Parathyroid adenoma (tissue), 2 donors: ENCODE measurements at regions not wholly inside any gene's neighbourhood (a gene's known extent, or its start where the extent isn't known, plus 50 kb on each side); places are given as distances from the start of the nearest gene placed in this dataset.
"Not testable (repeated sequence)": the region's sequence is repeated elsewhere in the genome, so short reads cannot be mapped to it uniquely, and the experiment has no call there.

Experiments used
- H2AFZ ChIP-seq: fragments of 300-600 bp; sonication (generic); one replicate; pipeline ENCODE4 v1.7.0; 2017; ENCODE audit warnings: antibody characterized with exemption, mild to moderate bottlenecking
- H3K27ac ChIP-seq: fragments of 300-600 bp; sonication (generic); one replicate; pipeline ENCODE4 v1.7.0; 2017
- H3K27me3 ChIP-seq: fragments of 300-600 bp; sonication (generic); one replicate; pipeline ENCODE4 v1.7.0; 2017; ENCODE audit warnings: low read length; ENCODE audit not compliant: control insufficient read depth, insufficient read depth
- H3K36me3 ChIP-seq: fragments of 300-600 bp; sonication (generic); one replicate; pipeline ENCODE4 v1.7.0; 2017; ENCODE audit warnings: low read length; ENCODE audit not compliant: control insufficient read depth, insufficient read depth
- H3K4me1 ChIP-seq: fragments of 300-600 bp; sonication (generic); one replicate; pipeline ENCODE4 v1.7.0; 2017; ENCODE audit warnings: control low read depth
- H3K4me2 ChIP-seq: fragments of 300-600 bp; sonication (generic); one replicate; pipeline ENCODE4 v1.7.0; 2017; ENCODE audit warnings: low read length
- H3K4me3 ChIP-seq: fragments of 300-600 bp; sonication (generic); one replicate; pipeline ENCODE4 v1.7.0; 2017; ENCODE audit warnings: low read depth, low read length
- H3K79me2 ChIP-seq: fragments of 300-600 bp; sonication (generic); one replicate; pipeline ENCODE4 v1.7.0; 2017; ENCODE audit warnings: control low read depth
- H3K9ac ChIP-seq: fragments of 300-600 bp; sonication (generic); one replicate; pipeline ENCODE4 v1.7.0; 2017; ENCODE audit warnings: mild to moderate bottlenecking
- H3K9me3 ChIP-seq: fragments of 300-600 bp; sonication (generic); one replicate; pipeline ENCODE4 v1.7.0; 2017; ENCODE audit warnings: low read length; ENCODE audit not compliant: control insufficient read depth
- TF ChIP-seq, protein P1 (sequence below): fragments of 300-600 bp; sonication (generic); IDR thresholded peaks from one replicate; pipeline ENCODE4 v1.7.0; 2017; ENCODE audit warnings: antibody characterized with exemption, mild to moderate bottlenecking
- donor health status: primary hyperparathyroidism.

DNA sequence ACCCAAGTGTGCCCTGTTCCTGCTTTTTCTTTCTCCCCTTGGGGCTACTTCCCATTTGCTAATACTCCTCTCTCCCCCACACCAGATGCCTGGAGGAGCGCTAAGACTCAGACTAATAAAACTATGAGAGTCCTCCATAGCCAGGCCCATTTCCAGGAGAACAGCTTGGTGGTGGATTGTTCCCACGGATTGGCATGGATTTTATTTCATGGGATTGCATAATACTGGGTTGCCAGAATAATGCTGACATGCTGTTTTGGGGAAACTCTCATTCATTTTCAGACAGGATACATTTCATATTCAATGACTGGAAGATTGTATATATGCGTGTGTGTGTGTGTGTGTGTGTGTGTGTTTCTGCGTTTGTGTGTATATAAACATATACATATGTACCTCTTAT lies 447.5 kb upstream of the PITX2 start:
- Histone ChIP-seq H3K27me3 (no peaks in the 10 kb centered on the region), H3K4me1 (no peaks in the 10 kb centered on the region), H3K4me3 (no peak overlapping the region), H3K9me3 (no peaks in the 10 kb centered on the region), H3K4me2 (no peak overlapping the region), H3K36me3 (no peaks in the 10 kb centered on the region), H3K9ac (no peak overlapping the region), H3K27ac (no peak overlapping the region), H3K79me2 (no peaks in the 10 kb centered on the region), H2AFZ (no peak overlapping the region)
- TF ChIP-seq, protein P1, sequence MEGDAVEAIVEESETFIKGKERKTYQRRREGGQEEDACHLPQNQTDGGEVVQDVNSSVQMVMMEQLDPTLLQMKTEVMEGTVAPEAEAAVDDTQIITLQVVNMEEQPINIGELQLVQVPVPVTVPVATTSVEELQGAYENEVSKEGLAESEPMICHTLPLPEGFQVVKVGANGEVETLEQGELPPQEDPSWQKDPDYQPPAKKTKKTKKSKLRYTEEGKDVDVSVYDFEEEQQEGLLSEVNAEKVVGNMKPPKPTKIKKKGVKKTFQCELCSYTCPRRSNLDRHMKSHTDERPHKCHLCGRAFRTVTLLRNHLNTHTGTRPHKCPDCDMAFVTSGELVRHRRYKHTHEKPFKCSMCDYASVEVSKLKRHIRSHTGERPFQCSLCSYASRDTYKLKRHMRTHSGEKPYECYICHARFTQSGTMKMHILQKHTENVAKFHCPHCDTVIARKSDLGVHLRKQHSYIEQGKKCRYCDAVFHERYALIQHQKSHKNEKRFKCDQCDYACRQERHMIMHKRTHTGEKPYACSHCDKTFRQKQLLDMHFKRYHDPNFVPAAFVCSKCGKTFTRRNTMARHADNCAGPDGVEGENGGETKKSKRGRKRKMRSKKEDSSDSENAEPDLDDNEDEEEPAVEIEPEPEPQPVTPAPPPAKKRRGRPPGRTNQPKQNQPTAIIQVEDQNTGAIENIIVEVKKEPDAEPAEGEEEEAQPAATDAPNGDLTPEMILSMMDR = no peak

DNA sequence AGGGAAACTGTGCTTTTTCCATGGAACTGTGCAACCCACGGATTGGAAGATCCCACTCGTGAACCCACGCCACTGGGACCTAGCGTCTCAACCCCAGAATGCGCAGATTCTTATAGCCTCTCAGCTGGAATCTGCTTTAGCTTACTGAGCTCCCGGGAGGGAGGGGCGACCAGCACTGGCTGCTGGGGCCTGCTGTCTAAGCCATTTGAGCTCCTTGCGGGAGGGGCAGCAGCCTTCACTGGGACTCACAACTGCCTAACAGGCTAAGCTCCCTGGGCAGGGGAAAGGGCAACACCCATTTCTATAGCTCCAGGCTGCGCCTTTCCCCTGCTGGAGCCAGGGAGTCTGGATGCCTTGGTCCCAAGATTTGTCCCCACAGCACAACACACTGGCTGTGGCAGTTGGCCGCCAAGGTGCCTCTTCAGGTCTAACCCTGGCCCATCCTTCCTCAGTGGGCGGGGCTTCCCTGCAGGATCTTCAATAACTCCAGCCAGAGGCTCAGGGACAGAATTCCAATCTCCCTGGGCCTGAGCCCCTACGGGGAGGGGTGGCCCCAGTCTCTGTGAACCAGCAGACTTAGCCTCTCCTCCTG lies 451.7 kb upstream of the PITX2 start:
- TF ChIP-seq, protein P1 = no peak
- Histone ChIP-seq H3K36me3 (no peaks in the 10 kb centered on the region), H3K79me2 (no peaks in the 10 kb centered on the region)

DNA sequence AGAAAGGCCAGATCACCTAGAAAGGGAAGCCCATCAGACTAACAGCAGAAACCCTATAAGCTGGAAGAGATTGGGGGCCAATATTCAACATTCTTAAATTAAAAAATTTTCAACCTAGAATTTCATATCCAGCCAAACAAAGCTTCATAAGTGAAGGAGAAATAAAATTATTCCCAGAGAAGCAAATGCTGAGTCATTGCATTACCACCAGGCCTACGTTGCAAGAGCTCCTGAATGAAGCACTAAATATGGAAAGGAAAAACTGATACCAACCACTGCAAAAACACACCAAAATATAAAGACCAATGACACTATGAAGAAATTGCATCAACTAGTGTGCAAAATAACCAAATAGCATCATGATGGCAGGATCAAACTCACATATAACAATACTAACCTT lies 453.4 kb upstream of the PITX2 start:
- H3K4me2 ChIP-seq, H3K9ac ChIP-seq, H3K9me3 ChIP-seq, H3K27ac ChIP-seq, H2AFZ ChIP-seq, H3K36me3 ChIP-seq, H3K27me3 ChIP-seq, H3K79me2 ChIP-seq, H3K4me3 ChIP-seq, H3K4me1 ChIP-seq: not testable (repeated sequence)

More for the DNA sequence above, 451.7 kb upstream of the PITX2 start:
- no peak overlapping the region for H3K4me3 ChIP-seq
- H3K4me1 ChIP-seq = no peaks in the 10 kb centered on the region
- no peak overlapping the region for H3K27ac ChIP-seq
- no peak overlapping the region for H3K9ac ChIP-seq
- H3K4me2 ChIP-seq = no peak overlapping the region
- H3K27me3 ChIP-seq = no peaks in the 10 kb centered on the region
- H3K9me3 ChIP-seq = no peaks in the 10 kb centered on the region
- H2AFZ ChIP-seq = no peak overlapping the region

DNA sequence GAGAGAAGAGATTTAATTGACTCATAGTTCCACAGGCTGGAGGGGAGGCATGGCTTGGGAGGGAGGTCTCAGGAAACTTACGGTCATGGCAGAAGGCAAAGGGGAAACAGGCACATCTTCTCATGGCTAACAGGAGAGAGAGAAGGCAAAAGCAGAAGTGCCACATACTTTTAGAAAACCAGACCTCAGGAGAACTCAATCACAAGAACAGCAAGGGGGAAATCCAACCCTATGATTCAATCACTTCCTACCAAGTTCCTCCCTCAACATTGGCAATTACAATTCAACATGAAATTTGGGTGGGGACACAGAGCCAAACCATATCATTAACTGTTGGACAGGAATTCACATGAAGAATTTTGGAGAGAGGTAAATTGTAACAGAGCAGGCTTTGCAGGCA lies 485.3 kb upstream of the PITX2 start:
- H3K27ac ChIP-seq = no peak overlapping the region
- H3K27me3 ChIP-seq = no peaks in the 10 kb centered on the region
- no peaks in the 10 kb centered on the region for H3K36me3 ChIP-seq
- no peaks in the 10 kb centered on the region for H3K4me1 ChIP-seq
- H3K4me3 ChIP-seq = no peak overlapping the region
- TF ChIP-seq, protein P1 = no peak
- no peak overlapping the region for H2AFZ ChIP-seq
- no peaks in the 10 kb centered on the region for H3K9me3 ChIP-seq
- no peak overlapping the region for H3K9ac ChIP-seq
- no peak overlapping the region for H3K4me2 ChIP-seq
- no peaks in the 10 kb centered on the region for H3K79me2 ChIP-seq

DNA sequence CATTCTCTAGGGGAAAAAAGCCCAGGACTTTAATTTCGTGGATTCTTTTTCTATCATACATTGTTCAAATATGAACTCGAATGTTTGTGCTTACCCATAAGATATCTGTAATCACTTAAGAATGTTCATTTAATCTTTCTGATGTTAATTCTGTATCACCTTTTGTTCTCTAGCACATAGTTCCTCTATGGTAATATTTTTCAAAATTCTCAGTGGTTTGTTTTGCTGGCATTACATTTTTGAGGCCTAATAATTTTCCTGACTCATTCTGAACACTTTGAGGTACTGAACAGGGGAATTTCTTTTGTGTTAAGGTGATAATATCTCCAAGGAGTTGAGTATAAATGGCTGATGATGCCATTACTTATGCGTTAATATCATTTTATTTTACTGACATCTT lies 490.7 kb upstream of the PITX2 start:
- H3K4me1 ChIP-seq = no peaks in the 10 kb centered on the region
- H2AFZ ChIP-seq = no peak overlapping the region
- no peak overlapping the region for H3K9ac ChIP-seq
- H3K4me2 ChIP-seq = no peak overlapping the region
- no peak overlapping the region for H3K27ac ChIP-seq
- H3K36me3 ChIP-seq = no peaks in the 10 kb centered on the region
- H3K79me2 ChIP-seq = no peaks in the 10 kb centered on the region
- TF ChIP-seq, protein P1 = no peak
- no peak overlapping the region for H3K4me3 ChIP-seq
- no peaks in the 10 kb centered on the region for H3K9me3 ChIP-seq
- no peaks in the 10 kb centered on the region for H3K27me3 ChIP-seq
